RWPE1 (cell line): ENCODE measurements at regions not wholly inside any gene's neighbourhood (a gene's known extent, or its start where the extent isn't known, plus 50 kb on each side); places are given as distances from the start of the nearest gene placed in this dataset.
"Not testable (repeated sequence)": the region's sequence is repeated elsewhere in the genome, so short reads cannot be mapped to it uniquely, and the experiment has no call there.

Experiments
- CTCF ChIA-PET: fragments of 350-600 bp; sonication (Branson Sonifier 250); formaldehyde crosslinking; extraction: SDS; loops from one replicate; lab custom pipeline; 2021; lab: Yijun Ruan, JAX
- POLR2A ChIA-PET: fragments of 400-600 bp; formaldehyde crosslinking; extraction: SDS; loops from one replicate; lab custom pipeline; 2020; ENCODE audit warnings: antibody characterized with exemption; ENCODE audit not compliant: low non-redundant PET; lab: Yijun Ruan, JAX
- DNase-seq: peaks from one replicate; pipeline ENCODE4 v3.0.0; 2012; ENCODE audit warnings: low spot score
- H3K27ac ChIP-seq: fragments of 450-650 bp; 2 replicates; pipeline ENCODE4 v1.5.1; 2017
- TF ChIP-seq, protein P1 (sequence below): fragments of 450-650 bp; conservative IDR thresholded peaks from 2 replicates; pipeline ENCODE4 v1.5.1; 2017; ENCODE audit warnings: low read depth, mild to moderate bottlenecking

DNA sequence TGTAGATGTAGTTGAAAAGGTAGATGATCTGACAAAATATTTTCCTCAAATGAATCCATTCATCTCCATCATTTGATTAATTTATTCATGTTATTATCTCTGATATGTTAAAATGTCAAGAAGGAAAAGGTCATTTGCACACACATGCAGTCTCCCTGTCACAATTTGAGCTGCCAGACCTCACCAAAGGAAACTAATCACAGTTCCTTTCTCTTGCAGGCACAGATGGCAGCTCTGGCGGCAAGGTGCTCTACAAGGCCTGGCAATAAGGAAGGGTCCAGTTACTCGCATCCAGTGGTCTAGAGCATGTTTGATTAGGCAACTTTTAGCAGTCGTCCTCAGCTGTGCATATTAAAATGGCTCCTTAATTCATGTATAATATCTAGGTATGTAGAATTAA lies 120.1 kb downstream of the FEM1C start:
- DNase-seq: no peak
- TF ChIP-seq, protein P1, sequence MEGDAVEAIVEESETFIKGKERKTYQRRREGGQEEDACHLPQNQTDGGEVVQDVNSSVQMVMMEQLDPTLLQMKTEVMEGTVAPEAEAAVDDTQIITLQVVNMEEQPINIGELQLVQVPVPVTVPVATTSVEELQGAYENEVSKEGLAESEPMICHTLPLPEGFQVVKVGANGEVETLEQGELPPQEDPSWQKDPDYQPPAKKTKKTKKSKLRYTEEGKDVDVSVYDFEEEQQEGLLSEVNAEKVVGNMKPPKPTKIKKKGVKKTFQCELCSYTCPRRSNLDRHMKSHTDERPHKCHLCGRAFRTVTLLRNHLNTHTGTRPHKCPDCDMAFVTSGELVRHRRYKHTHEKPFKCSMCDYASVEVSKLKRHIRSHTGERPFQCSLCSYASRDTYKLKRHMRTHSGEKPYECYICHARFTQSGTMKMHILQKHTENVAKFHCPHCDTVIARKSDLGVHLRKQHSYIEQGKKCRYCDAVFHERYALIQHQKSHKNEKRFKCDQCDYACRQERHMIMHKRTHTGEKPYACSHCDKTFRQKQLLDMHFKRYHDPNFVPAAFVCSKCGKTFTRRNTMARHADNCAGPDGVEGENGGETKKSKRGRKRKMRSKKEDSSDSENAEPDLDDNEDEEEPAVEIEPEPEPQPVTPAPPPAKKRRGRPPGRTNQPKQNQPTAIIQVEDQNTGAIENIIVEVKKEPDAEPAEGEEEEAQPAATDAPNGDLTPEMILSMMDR: no peak
- ChIA-PET POLR2A (no interaction called here), CTCF (interaction anchor here (0.7 kb wide), 1 partner anchor 120 kb away, joined by 5 read pairs; no protein-coding TSS in a partner anchor)
- no peak overlapping the region for H3K27ac ChIP-seq

DNA sequence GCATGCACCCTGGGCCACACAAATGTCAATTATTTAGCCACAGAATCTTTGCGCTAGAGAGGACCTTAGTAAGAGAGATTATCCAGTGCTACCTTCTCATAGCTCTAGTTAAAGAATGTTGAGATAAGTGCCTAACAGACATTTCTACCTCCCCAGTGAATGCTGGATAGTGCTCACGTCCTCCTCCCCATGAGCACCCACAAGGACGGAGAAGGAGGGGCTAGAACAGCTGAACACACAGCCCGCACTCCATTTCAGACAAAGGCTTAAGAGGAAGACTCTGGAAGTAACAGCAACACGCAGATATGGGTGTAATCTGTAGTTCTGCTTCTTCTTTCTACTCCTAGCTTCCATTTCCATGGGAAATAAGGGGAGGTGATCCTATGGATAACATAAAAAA lies 120.5 kb downstream of the FEM1C start:
- CTCF ChIA-PET: interaction anchor here (0.8 kb wide), 1 partner anchor 10 kb away, joined by 4 read pairs; no protein-coding TSS in a partner anchor
- TF ChIP-seq, protein P1: no peak
- no peak overlapping the region for H3K27ac ChIP-seq
- DNase-seq: no peak
- POLR2A ChIA-PET: no interaction called here

DNA sequence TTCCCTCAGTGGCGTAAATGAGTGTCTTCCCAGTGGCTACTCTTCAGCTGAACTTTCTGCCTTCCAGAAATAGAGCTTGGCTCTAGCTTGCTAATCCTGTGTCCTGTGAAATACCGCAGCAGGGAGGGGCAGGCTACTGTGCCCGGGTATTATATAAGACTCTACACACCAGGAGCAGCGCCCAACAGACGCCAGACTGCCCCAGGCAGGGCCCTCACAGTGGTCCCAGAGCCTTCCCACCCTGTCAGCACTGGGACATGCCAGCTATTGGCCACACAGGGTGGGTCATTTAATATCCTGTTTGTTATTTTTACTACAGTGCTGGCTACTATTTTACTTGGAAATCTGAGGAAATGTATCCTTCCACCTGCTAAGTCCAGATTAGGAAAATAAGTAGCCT lies 121.0 kb downstream of the FEM1C start:
- no peak overlapping the region for H3K27ac ChIP-seq
- TF ChIP-seq, protein P1: no peak
- ChIA-PET CTCF (interaction anchor here (0.7 to 0.8 kb wide), 2 partner anchors 9 to 90 kb away, joined by 3 to 4 read pairs; no protein-coding TSS in a partner anchor), POLR2A (no interaction called here)
- DNase-seq: peak; percentile 49

DNA sequence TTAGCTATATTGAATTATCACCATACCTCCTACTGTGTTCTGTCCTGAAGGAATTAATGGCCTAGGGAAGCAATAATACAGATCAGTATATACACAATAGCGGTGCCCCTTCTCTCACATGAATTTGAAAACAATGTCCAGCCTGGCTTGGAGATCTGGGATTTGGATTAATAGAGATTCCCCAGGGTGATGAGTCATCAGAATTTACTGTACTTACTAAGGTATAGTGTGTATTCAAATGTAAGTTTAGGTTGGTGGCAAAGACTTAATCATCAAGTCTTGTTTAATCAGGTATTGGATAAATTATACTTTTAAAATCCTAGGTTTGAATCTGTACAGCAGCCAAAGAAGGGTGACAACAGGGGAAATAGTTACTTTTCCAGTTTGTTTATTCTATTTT lies 121.5 kb downstream of the FEM1C start:
- peak; percentile 64 for DNase-seq
- no peak overlapping the region for H3K27ac ChIP-seq
- ChIA-PET CTCF (interaction anchor here (0.7 to 0.8 kb wide), 2 partner anchors 9 to 91 kb away, joined by 3 to 4 read pairs; no protein-coding TSS in a partner anchor), POLR2A (interaction anchor here (0.7 kb wide), 1 partner anchor 538 kb away, joined by 3 read pairs; no protein-coding TSS in a partner anchor)
- TF ChIP-seq, protein P1: no peak

DNA sequence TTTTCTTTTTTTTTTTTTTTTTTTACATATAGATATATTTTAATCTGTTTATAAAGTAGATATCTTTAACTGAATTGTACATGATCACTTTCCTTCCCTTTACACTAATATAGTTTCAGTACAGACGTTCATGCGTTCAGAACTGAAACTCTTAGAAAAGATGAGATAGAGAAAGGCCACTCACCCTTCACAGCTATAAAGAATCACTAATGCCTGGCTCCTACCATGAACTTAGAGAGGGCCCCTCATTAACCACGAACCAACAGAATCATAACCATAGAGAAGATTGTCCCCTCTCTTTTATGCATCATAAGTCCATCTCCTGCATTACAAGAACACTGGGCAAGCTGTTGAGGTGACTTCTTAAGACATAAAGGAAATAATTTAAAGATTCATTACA lies 123.8 kb downstream of the FEM1C start:
- H3K27ac ChIP-seq, POLR2A ChIA-PET, DNase-seq: not testable (repeated sequence)
- CTCF ChIA-PET: interaction anchor here (0.6 kb wide), 1 partner anchor 47 kb away, joined by 6 read pairs; no protein-coding TSS in a partner anchor

DNA sequence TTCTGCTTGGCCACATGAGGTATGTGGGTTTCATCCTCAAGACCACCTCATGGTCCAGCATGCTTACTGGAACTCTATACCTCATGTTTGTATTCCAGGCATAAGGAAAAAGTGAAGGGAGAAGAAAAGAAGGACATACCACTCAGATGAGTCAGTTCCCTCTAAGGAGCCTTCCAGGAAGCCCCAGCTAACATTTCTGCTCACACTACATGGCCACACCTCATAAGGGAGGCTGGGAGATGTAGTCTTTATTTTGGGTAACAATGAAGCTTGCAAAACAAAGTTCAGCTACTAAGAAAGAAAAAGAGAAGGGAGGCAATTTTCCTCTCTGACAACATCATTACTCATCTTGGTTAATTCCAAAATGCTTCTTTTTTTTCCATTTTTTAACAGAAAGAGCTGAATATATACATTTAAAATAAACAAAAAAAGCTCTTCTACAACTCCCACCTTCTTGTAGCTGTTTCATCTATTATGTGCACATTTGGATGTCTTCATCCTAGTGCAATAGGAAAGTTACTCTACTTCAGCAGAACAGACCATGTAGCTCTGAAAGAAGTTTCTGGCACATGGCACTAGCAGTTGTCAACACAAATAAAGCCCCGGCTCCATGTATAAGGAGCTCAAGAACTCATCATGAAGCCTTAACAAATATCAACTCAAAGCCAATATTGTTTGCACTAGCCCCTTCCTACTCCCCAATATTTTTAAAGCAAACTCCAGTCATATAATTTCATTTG lies 123.6 kb upstream of the CCDC112 start:
- TF ChIP-seq, protein P1: no peak
- H3K27ac ChIP-seq: no peak overlapping the region
- ChIA-PET POLR2A (no interaction called here), CTCF (interaction anchor here (0.6 kb wide), 3 partner anchors 46 to 611 kb away, joined by 3 to 6 read pairs (median 3); no protein-coding TSS in a partner anchor)
- DNase-seq: peak; percentile 89

DNA sequence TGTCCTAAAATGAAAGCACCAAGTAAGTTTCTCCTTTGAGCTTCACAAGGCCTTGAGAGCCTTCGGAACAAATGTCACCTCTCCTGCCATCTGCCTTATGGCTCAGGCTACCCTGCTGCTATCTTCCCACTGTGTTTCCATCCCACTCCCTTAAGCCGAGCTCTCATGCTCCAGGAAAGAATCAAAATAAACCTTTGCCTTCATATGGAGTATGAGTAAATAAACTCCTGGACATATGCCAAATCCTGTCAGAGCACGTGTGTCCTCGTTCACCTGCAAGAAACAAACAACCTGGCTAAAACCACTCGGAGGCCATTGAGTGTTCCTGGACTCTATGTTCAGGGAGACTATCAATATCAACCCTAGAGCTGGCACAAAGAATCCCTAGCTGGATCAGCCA lies 122.3 kb upstream of the CCDC112 start:
- TF ChIP-seq, protein P1: no peak
- ChIA-PET POLR2A (no interaction called here), CTCF (interaction anchor here (0.6 to 1.2 kb wide), 2 partner anchors 26 to 36 kb away, joined by 3 read pairs; no protein-coding TSS in a partner anchor)
- no peak overlapping the region for H3K27ac ChIP-seq
- no peak for DNase-seq
